ENCODE measurements at regions not wholly inside any gene's neighbourhood (a gene's known extent, or its start where the extent isn't known, plus 50 kb on each side); places are given as distances from the start of the nearest gene placed in this dataset.
A peak's percentile ranks its signal among the peaks of the same experiment; 100 is the strongest.

DNA sequence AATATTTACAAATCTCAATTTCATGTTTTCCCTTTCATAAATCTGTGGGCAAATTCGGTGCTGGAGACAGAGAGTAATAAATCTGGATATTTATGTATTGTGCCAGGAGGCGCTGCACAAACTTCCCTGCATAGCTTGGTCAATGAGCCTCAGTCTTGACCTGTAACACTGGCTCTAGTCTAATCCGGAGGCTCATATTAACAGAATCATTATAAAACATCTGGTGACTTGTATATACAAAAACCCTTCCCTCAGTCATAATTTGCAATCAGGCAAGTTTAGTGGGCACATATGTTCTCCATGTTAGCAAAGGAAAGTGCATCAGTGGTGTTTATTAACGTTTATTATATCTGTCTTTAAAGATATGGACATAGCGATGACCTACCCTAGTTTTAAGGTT lies 104.0 kb upstream of the BNC2 start:
- TF ChIP-seq, protein P1, sequence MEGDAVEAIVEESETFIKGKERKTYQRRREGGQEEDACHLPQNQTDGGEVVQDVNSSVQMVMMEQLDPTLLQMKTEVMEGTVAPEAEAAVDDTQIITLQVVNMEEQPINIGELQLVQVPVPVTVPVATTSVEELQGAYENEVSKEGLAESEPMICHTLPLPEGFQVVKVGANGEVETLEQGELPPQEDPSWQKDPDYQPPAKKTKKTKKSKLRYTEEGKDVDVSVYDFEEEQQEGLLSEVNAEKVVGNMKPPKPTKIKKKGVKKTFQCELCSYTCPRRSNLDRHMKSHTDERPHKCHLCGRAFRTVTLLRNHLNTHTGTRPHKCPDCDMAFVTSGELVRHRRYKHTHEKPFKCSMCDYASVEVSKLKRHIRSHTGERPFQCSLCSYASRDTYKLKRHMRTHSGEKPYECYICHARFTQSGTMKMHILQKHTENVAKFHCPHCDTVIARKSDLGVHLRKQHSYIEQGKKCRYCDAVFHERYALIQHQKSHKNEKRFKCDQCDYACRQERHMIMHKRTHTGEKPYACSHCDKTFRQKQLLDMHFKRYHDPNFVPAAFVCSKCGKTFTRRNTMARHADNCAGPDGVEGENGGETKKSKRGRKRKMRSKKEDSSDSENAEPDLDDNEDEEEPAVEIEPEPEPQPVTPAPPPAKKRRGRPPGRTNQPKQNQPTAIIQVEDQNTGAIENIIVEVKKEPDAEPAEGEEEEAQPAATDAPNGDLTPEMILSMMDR (IDR thresholded peaks at IDR 0.05; ENCODE audit: insufficient read depth, low read length, severe bottlenecking) = no peak
- Histone ChIP-seq H3K36me3 (ENCODE audit: control insufficient read depth, insufficient read depth, low read length) (no peaks in the 10 kb centered on the region), H3K4me3 (ENCODE audit: low read depth, low read length) (no peak overlapping the region), H3K27me3 (ENCODE audit: control insufficient read depth, insufficient read depth, low read length) (no peaks in the 10 kb centered on the region)
- DNase-seq (ENCODE audit: low read depth) = no peak
- FAIRE-seq = no peak

DNA sequence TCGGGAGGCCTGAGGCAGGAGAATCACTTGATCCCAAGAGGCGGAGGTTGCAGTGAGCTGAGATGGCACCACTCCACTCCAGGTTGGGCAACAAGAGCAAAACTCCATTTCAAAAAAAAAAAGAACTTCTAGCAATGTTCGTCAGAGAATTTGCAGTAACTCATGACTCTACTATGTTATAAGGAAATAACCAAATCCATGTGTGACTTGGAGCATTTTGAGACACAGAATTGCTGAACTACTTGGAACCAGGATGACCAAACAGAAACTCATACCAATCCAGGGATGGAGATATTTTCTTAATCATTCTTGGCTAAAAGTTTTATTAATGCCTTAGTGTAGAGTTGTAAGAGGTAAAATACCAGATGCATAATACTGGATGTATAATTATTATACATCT lies 99.9 kb upstream of the BNC2 start:
- DNase-seq (ENCODE audit: low read depth) = no peak
- Histone ChIP-seq H3K4me3 (ENCODE audit: low read depth, low read length) (no peak overlapping the region), H3K36me3 (ENCODE audit: control insufficient read depth, insufficient read depth, low read length) (no peaks in the 10 kb centered on the region), H3K27me3 (ENCODE audit: control insufficient read depth, insufficient read depth, low read length) (no peaks in the 10 kb centered on the region)
- TF ChIP-seq, protein P1 (IDR thresholded peaks at IDR 0.05; ENCODE audit: insufficient read depth, low read length, severe bottlenecking) = no peak
- no peak for FAIRE-seq

DNA sequence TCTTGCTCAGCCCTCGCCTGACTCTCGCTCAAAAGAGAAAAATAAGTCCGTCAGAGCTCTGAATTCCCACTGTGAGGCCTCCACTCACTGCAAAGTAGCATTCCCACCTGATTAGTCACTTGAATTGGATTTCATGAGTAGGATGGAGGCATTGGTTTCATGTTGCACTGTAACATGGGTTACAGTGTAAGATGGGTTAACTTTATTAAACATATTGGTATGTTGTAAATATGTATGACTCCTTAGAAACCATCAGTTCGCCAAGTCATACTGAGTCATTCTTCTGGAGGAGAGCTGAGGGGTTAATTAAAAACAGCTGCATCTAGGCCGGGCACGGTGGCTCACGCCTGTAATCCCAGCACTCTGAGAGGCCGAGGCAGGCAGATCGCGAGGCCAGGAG lies 93.8 kb upstream of the BNC2 start:
- Histone ChIP-seq H3K27me3 (ENCODE audit: control insufficient read depth, insufficient read depth, low read length) (no peaks in the 10 kb centered on the region), H3K4me3 (ENCODE audit: low read depth, low read length) (no peak overlapping the region), H3K36me3 (ENCODE audit: control insufficient read depth, insufficient read depth, low read length) (no peaks in the 10 kb centered on the region)
- FAIRE-seq = no peak
- TF ChIP-seq, protein P1 (IDR thresholded peaks at IDR 0.05; ENCODE audit: insufficient read depth, low read length, severe bottlenecking) = no peak
- peak; percentile 78 for DNase-seq (ENCODE audit: low read depth)

DNA sequence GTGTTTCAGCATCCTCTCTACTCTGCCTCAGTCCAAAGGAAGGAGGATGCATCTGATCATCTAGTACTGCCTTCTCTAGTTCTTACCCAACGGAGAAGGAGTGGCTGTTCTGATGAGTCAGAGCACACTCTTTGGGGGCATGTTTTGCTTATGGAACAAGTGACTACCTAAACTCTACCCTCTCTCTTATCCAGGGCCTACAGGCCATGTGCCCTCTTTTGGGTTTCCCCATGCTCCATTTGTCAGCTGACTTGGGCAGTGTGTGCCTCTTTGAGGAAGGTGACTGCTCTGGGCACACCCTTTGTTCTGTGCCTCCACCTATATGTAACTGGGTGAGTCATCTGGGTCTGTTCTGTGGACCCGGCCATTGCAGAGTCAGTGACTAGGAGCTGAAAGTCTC lies 89.6 kb upstream of the BNC2 start:
- Histone ChIP-seq H3K4me3 (ENCODE audit: low read depth, low read length) (no peak overlapping the region), H3K27me3 (ENCODE audit: control insufficient read depth, insufficient read depth, low read length) (no peaks in the 10 kb centered on the region), H3K36me3 (ENCODE audit: control insufficient read depth, insufficient read depth, low read length) (no peaks in the 10 kb centered on the region)
- no peak for FAIRE-seq
- TF ChIP-seq, protein P1 (IDR thresholded peaks at IDR 0.05; ENCODE audit: insufficient read depth, low read length, severe bottlenecking) = no peak
- DNase-seq (ENCODE audit: low read depth) = peak; percentile 40

DNA sequence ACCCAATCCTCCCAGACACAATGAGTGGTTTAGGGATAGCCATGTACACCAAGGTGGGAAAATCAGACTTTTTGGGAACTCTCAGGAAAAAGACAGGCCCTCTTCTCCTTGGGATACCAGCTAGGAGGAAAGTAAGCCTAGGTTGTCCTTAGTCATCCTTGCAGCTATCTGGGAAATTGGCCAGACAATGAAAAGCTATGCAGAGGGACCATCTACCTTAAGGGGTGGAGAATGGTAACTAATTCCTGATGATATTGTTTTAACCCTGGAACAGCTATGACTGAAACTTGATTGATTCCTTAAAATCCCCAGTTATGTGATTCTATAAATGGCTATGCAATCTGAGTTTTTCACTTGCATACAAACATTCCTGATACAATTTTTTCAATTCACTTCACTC lies 88.9 kb upstream of the BNC2 start:
- Histone ChIP-seq H3K36me3 (ENCODE audit: control insufficient read depth, insufficient read depth, low read length) (no peaks in the 10 kb centered on the region), H3K4me3 (ENCODE audit: low read depth, low read length) (no peak overlapping the region), H3K27me3 (ENCODE audit: control insufficient read depth, insufficient read depth, low read length) (no peaks in the 10 kb centered on the region)
- no peak for FAIRE-seq
- TF ChIP-seq, protein P1 (IDR thresholded peaks at IDR 0.05; ENCODE audit: insufficient read depth, low read length, severe bottlenecking) = no peak
- DNase-seq (ENCODE audit: low read depth) = no peak

DNA sequence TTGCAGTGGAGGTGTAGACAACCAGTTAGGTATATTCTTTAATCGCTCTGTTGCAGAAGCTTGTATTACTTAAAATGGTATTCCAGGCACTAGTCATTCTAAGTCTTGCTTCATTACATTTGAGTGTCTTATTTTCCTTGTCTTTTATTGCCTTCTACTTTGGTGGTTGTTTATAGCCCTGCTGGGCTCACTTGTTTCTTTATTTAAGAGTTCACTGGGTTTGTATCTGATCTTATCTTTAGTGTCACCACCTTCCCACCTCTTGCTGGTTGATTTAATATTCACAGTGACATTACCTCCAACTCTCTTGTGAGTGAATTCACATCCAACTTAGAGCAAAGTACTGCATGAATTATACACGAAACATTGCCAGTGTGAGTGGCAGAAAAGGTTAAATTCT lies 83.6 kb upstream of the BNC2 start:
- DNase-seq (ENCODE audit: low read depth) = no peak
- H3K27me3 ChIP-seq (ENCODE audit: control insufficient read depth, insufficient read depth, low read length) = no peaks in the 10 kb centered on the region
- TF ChIP-seq, protein P1 (IDR thresholded peaks at IDR 0.05; ENCODE audit: insufficient read depth, low read length, severe bottlenecking) = no peak
- no peak for FAIRE-seq
- H3K36me3 ChIP-seq (ENCODE audit: control insufficient read depth, insufficient read depth, low read length) = no peaks in the 10 kb centered on the region
- H3K4me3 ChIP-seq (ENCODE audit: low read depth, low read length) = no peak overlapping the region

Measured in bronchial epithelial cell (primary cell).